ENCODE measurements at regions not wholly inside any gene's neighbourhood (a gene's known extent, or its start where the extent isn't known, plus 50 kb on each side); places are given as distances from the start of the nearest gene placed in this dataset.

DNA sequence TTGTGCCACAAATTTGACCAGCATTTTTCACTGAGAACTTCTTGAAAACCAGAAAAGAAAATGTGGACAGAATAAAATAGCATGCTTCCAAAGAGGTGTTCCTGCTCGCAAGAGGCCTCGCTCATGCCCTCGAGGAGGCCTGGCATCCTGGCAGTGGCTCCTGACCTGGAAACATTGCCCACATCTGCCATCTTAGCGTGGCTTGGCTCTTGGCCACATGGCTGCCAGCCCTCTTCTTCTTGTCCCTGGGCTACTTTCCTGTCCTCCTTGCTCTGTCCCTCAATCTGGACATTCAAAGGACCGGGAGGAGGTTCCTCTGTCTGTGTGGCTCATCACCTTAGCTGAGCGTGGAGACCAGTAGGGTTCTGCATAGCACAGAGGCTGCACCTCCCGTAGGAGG is 131.6 kb upstream of the TMEM72 start:
- H3K36me3 ChIP-seq = no peaks in the 10 kb centered on the region
- no peak for DNase-seq (ENCODE audit: low spot score in 2 of 2)
- H3K4me3 ChIP-seq = no peak overlapping the region
- H3K27me3 ChIP-seq = no peaks in the 10 kb centered on the region
- no peak overlapping the region for H3K27ac ChIP-seq
- no peaks in the 10 kb centered on the region for H3K9me3 ChIP-seq
- WGBS = 72% methylated on average over 7 of the region's 7 CpGs
- no peaks in the 10 kb centered on the region for H3K4me1 ChIP-seq
- TF ChIP-seq POLR2A (IDR thresholded peaks at IDR 0.05) (no peak), EP300 (IDR thresholded peaks at IDR 0.05) (no peak), POLR2AphosphoS5 (IDR thresholded peaks at IDR 0.05) (no peak)
- TF ChIP-seq, protein P1, sequence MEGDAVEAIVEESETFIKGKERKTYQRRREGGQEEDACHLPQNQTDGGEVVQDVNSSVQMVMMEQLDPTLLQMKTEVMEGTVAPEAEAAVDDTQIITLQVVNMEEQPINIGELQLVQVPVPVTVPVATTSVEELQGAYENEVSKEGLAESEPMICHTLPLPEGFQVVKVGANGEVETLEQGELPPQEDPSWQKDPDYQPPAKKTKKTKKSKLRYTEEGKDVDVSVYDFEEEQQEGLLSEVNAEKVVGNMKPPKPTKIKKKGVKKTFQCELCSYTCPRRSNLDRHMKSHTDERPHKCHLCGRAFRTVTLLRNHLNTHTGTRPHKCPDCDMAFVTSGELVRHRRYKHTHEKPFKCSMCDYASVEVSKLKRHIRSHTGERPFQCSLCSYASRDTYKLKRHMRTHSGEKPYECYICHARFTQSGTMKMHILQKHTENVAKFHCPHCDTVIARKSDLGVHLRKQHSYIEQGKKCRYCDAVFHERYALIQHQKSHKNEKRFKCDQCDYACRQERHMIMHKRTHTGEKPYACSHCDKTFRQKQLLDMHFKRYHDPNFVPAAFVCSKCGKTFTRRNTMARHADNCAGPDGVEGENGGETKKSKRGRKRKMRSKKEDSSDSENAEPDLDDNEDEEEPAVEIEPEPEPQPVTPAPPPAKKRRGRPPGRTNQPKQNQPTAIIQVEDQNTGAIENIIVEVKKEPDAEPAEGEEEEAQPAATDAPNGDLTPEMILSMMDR (IDR thresholded peaks at IDR 0.05) = no peak

DNA sequence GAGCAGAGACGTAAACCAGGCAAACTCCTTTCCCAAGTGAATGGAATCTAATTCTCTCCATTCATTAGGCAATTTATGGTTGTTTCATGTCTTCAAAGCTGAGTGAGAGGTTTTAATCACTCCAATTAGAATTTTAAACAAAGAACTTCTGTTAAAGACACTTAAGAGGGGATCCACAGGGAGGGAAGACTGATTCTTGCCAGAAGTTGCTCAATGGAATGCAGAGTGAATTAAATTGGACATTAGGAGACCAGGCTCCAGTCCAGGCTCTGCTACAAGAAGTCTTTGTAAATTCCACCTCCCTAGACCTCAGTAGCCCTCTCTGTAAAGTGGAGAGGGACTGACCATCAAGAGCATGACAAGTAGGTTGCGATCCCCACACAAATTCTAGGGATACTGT is 130.7 kb upstream of the TMEM72 start:
- H3K4me3 ChIP-seq = no peak overlapping the region
- 85% methylated on average over 2 of the region's 2 CpGs for WGBS

DNA sequence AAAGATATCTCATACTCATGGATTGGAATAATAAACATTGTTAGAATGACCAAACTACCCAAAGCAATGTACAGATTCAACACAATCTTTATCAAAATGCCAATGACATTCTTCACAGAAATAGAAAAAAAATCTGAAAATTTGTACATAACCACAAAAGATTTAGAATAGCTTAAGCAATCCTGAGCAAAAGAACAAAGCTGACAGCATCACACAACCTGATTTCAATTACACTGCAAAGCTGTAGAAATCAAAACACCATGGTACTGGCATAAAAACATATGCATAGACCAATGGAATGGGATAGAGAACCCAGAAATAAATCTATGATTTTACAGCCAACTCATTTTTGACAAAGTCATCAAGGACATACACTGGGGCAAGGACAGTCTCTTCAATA is 130.0 kb upstream of the TMEM72 start:
- DNase-seq (ENCODE audit: low spot score in 2 of 2) = no peak
- no peaks in the 10 kb centered on the region for H3K4me1 ChIP-seq
- H3K9me3 ChIP-seq = no peaks in the 10 kb centered on the region
- H3K36me3 ChIP-seq = no peaks in the 10 kb centered on the region
- no peaks in the 10 kb centered on the region for H3K27me3 ChIP-seq
- no peak overlapping the region for H3K27ac ChIP-seq
- H3K4me3 ChIP-seq = no peak overlapping the region
- TF ChIP-seq POLR2A (IDR thresholded peaks at IDR 0.05) (no peak), POLR2AphosphoS5 (IDR thresholded peaks at IDR 0.05) (no peak)
- TF ChIP-seq, protein P1 (IDR thresholded peaks at IDR 0.05) = no peak

More for the DNA sequence above, 130.7 kb upstream of the TMEM72 start:
- no peaks in the 10 kb centered on the region for H3K27me3 ChIP-seq
- H3K27ac ChIP-seq = no peak overlapping the region
- TF ChIP-seq, protein P1 (IDR thresholded peaks at IDR 0.05) = no peak
- TF ChIP-seq POLR2A (IDR thresholded peaks at IDR 0.05) (no peak), EP300 (IDR thresholded peaks at IDR 0.05) (no peak), POLR2AphosphoS5 (IDR thresholded peaks at IDR 0.05) (no peak)
- no peaks in the 10 kb centered on the region for H3K36me3 ChIP-seq
- H3K9me3 ChIP-seq = no peaks in the 10 kb centered on the region
- H3K4me1 ChIP-seq = no peaks in the 10 kb centered on the region
- no peak for DNase-seq (ENCODE audit: low spot score in 2 of 2)

DNA sequence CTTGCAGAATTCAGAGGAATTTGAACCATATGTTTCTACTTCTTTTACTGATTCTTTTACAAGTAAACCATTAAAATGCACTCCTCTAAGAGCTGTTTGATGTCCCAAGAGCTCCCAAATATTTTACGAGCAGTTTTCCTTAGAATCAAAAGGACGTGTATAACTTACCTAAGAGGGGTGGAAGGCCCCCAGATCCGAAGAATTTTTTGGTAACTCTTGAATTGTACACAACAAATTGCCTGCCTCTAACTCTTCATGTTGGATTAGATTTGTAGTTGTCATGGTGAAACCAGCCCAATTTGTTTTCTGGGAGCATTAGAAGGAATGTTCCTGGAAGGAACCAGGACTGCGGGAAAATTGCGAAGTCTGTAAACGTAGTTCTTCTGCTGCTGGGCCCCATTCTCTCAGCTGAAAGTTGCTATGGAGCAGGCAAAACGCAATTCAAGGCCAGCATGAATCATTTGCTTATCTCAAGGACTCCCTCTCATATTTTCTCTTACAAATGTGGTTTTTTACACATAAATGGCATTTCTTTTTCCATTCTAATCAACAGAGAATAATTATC is 124.8 kb upstream of the TMEM72 start:
- Histone ChIP-seq H3K27ac (no peak overlapping the region), H3K4me1 (no peaks in the 10 kb centered on the region), H3K9me3 (no peaks in the 10 kb centered on the region), H3K36me3 (no peaks in the 10 kb centered on the region), H3K4me3 (no peak overlapping the region), H3K27me3 (peaks cover 2% of the 10 kb centered on the region)
- 67% methylated on average over 7 of the region's 7 CpGs for WGBS
- DNase-seq (ENCODE audit: low spot score in 2 of 2) = no peak
- TF ChIP-seq POLR2A (IDR thresholded peaks at IDR 0.05) = no peak
- TF ChIP-seq POLR2AphosphoS5 (IDR thresholded peaks at IDR 0.05) = no peak
- no peak for TF ChIP-seq EP300 (IDR thresholded peaks at IDR 0.05)
- TF ChIP-seq, protein P1 (IDR thresholded peaks at IDR 0.05) = no peak

DNA sequence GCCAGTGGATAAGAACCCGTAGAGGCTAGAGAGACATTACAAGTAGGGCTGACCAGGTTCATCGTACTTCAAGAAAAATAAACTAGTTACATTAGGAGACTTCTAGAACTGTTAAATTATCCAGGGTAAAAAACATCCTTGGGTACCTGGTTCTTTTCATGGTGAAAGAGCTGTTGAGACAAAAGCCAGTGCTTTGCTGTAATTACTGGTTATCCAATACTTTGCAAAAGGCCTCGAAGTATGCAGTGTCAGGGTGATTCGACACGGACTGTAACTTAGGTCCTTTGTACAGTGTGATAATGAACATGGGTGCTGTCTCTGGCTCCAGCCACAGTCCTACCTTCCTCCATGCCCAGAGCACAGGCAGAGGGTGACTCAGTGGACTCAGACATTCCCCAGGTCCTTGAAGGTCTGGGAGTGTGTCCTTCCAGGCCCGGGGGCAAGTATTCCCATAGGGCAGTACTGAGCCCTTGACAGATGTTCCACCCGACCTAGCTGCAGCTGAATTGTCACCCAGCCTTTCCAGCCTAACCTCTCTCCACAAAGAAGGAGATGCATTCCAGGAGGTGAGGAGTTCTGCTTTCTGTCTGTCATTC is 123.6 kb upstream of the TMEM72 start:
- TF ChIP-seq POLR2A (IDR thresholded peaks at IDR 0.05) = no peak
- TF ChIP-seq, protein P1 (IDR thresholded peaks at IDR 0.05) = no peak
- no peak for TF ChIP-seq EP300 (IDR thresholded peaks at IDR 0.05)
- no peak for TF ChIP-seq POLR2AphosphoS5 (IDR thresholded peaks at IDR 0.05)
- no peaks in the 10 kb centered on the region for H3K4me1 ChIP-seq
- H3K27ac ChIP-seq = no peak overlapping the region
- H3K9me3 ChIP-seq = no peaks in the 10 kb centered on the region
- no peaks in the 10 kb centered on the region for H3K36me3 ChIP-seq
- DNase-seq (ENCODE audit: low spot score in 2 of 2) = no peak
- no peak overlapping the region for H3K4me3 ChIP-seq
- WGBS = 68% methylated on average over 7 of the region's 7 CpGs
- peaks cover 3% of the 10 kb centered on the region for H3K27me3 ChIP-seq
